ENCODE measurements at regions not wholly inside any gene's neighbourhood (a gene's known extent, or its start where the extent isn't known, plus 50 kb on each side); places are given as distances from the start of the nearest gene placed in this dataset.

- no peak for DNase-seq (ENCODE audit: low read depth)
- no peak overlapping the region for H3K4me3 ChIP-seq (ENCODE audit: low read length)
- no peak for TF ChIP-seq CTCF (conservative IDR thresholded peaks at IDR 0.05; ENCODE audit: low read depth, low read length)
Measured at GRCh38 chr6:3948866-3949265, 99.7 kb downstream of the FAM50B start.

GRCh38 chr6:3949521-3949920, 100.3 kb downstream of the FAM50B start:
- H3K4me3 ChIP-seq (ENCODE audit: low read length), result no peak overlapping the region
- DNase-seq (ENCODE audit: low read depth), result no peak
- TF ChIP-seq CTCF (conservative IDR thresholded peaks at IDR 0.05; ENCODE audit: low read depth, low read length), result no peak

GRCh38 chr6:3956054-3956453, 106.9 kb downstream of the FAM50B start:
- no peak overlapping the region for H3K4me3 ChIP-seq (ENCODE audit: low read length)
- no peak for DNase-seq (ENCODE audit: low read depth)
- no peak for TF ChIP-seq CTCF (conservative IDR thresholded peaks at IDR 0.05; ENCODE audit: low read depth, low read length)

GRCh38 chr6:3957321-3957720, 108.1 kb downstream of the FAM50B start:
- TF ChIP-seq CTCF (conservative IDR thresholded peaks at IDR 0.05; ENCODE audit: low read depth, low read length), result no peak
- no peak for DNase-seq (ENCODE audit: low read depth)
- no peak overlapping the region for H3K4me3 ChIP-seq (ENCODE audit: low read length)

- DNase-seq (ENCODE audit: low read depth), result no peak
- no peak for TF ChIP-seq CTCF (conservative IDR thresholded peaks at IDR 0.05; ENCODE audit: low read depth, low read length)
- no peak overlapping the region for H3K4me3 ChIP-seq (ENCODE audit: low read length)
Measured at GRCh38 chr6:3958255-3958654, 109.1 kb downstream of the FAM50B start.

- no peak overlapping the region for H3K4me3 ChIP-seq (ENCODE audit: low read length)
- DNase-seq (ENCODE audit: low read depth), result no peak
- TF ChIP-seq CTCF (conservative IDR thresholded peaks at IDR 0.05; ENCODE audit: low read depth, low read length), result no peak
Measured at GRCh38 chr6:3959385-3959784, 110.2 kb downstream of the FAM50B start.

GRCh38 chr6:3960754-3961361, 111.7 kb downstream of the FAM50B start:
- H3K4me3 ChIP-seq (ENCODE audit: low read length), result no peak overlapping the region
- no peak for DNase-seq (ENCODE audit: low read depth)
- no peak for TF ChIP-seq CTCF (conservative IDR thresholded peaks at IDR 0.05; ENCODE audit: low read depth, low read length)

All from retinal pigment epithelial cell (primary cell).